ENCODE measurements at regions not wholly inside any gene's neighbourhood (a gene's known extent, or its start where the extent isn't known, plus 50 kb on each side); places are given as distances from the start of the nearest gene placed in this dataset.

- TF ChIP-seq CTCF (IDR thresholded peaks at IDR 0.05; ENCODE audit: insufficient read depth, low read length, poor library complexity, severe bottlenecking), result no peak
- TF ChIP-seq EZH2phosphoT487 (conservative IDR thresholded peaks at IDR 0.05; ENCODE audit: low read length), result no peak
Measured at GRCh38 chr2:180652794-180653193, 327.6 kb upstream of the UBE2E3 start.

Measured in SU-DHL-6 (cell line).